ENCODE measurements at regions not wholly inside any gene's neighbourhood (a gene's known extent, or its start where the extent isn't known, plus 50 kb on each side); places are given as distances from the start of the nearest gene placed in this dataset.

- ATAC-seq (replicated peaks in 6 of 8), result no peak
- no peak overlapping the region for H3K4me3 ChIP-seq
- no peak overlapping the region for H3K27ac ChIP-seq
- in situ Hi-C loops (cut with MboI; ENCODE audit: low pct_unique_long_range_greater_than_20kb in 2 of 9, low sequenced_read_pairs in 9 of 9, unreplicated experiment in 9 of 9), result no loop called here
- no peaks in the 10 kb centered on the region for H3K4me1 ChIP-seq (replicated peaks in 1 of 2)
- 51 to 100% (median 88%) methylated on average over 1 to 2 of the region's 2 CpGs for WGBS, 10 experiments
Observed at GRCh38 chr2:57864926-57865325, 181.7 kb upstream of the VRK2 start.

- H3K27ac ChIP-seq, result no peak overlapping the region
- H3K4me1 ChIP-seq (replicated peaks in 1 of 2), result no peaks in the 10 kb centered on the region
- 20 to 94% (median 80%) methylated on average over 1 to 3 of the region's 3 CpGs; no CpG with 5 or more reads in 1 of the 10 experiments for WGBS, 10 experiments
- no peak for ATAC-seq (replicated peaks in 6 of 8)
- H3K4me3 ChIP-seq, result no peak overlapping the region
- in situ Hi-C loops (cut with MboI; ENCODE audit: low pct_unique_long_range_greater_than_20kb in 2 of 9, low sequenced_read_pairs in 9 of 9, unreplicated experiment in 9 of 9), result no loop called here
Observed at GRCh38 chr2:57867730-57868129, 178.9 kb upstream of the VRK2 start.

GRCh38 chr2:57868619-57869139, 177.9 kb upstream of the VRK2 start:
- in situ Hi-C loops (cut with MboI; ENCODE audit: low pct_unique_long_range_greater_than_20kb in 2 of 9, low sequenced_read_pairs in 9 of 9, unreplicated experiment in 9 of 9), result no loop called here
- H3K4me3 ChIP-seq, result no peak overlapping the region
- H3K4me1 ChIP-seq (replicated peaks in 1 of 2), result no peaks in the 10 kb centered on the region
- no peak overlapping the region for H3K27ac ChIP-seq
- ATAC-seq (replicated peaks in 6 of 8), result no peak

GRCh38 chr2:57869758-57870344, 176.8 kb upstream of the VRK2 start:
- in situ Hi-C loops (cut with MboI; ENCODE audit: low pct_unique_long_range_greater_than_20kb in 2 of 9, low sequenced_read_pairs in 9 of 9, unreplicated experiment in 9 of 9), result no loop called here
- no peak overlapping the region for H3K4me3 ChIP-seq
- H3K27ac ChIP-seq, result no peak overlapping the region
- no peaks in the 10 kb centered on the region for H3K4me1 ChIP-seq (replicated peaks in 1 of 2)
- no peak for ATAC-seq (replicated peaks in 6 of 8)
- WGBS, 10 experiments, result 68 to 93% (median 86%) methylated on average over 3 to 12 of the region's 12 CpGs

GRCh38 chr2:57876313-57876712, 170.3 kb upstream of the VRK2 start:
- ATAC-seq (replicated peaks in 6 of 8), result no peak
- in situ Hi-C loops (cut with MboI; ENCODE audit: low pct_unique_long_range_greater_than_20kb in 2 of 9, low sequenced_read_pairs in 9 of 9, unreplicated experiment in 9 of 9), result loop anchor here in 1 of 9 experiments (25.0 kb wide), 1 partner anchor 89 kb away; no protein-coding TSS in a partner anchor
- Histone ChIP-seq H3K4me3 (no peak overlapping the region), H3K4me1 (replicated peaks in 1 of 2) (peaks cover 9 to 47% of the 10 kb centered on the region in 2 donors), H3K27ac (no peak overlapping the region)

GRCh38 chr2:57877811-57878170, 168.8 kb upstream of the VRK2 start:
- Histone ChIP-seq H3K4me3 (no peak overlapping the region), H3K27ac (peak overlapping the region in 1 of 2 donors; percentile 58), H3K4me1 (replicated peaks in 1 of 2) (peaks cover 15 to 58% of the 10 kb centered on the region in 2 donors)
- no peak for ATAC-seq (replicated peaks in 6 of 8)
- in situ Hi-C loops (cut with MboI; ENCODE audit: low pct_unique_long_range_greater_than_20kb in 2 of 9, low sequenced_read_pairs in 9 of 9, unreplicated experiment in 9 of 9), result loop anchor here in 1 of 9 experiments (25.0 kb wide), 1 partner anchor 90 kb away; no protein-coding TSS in a partner anchor

- in situ Hi-C loops (cut with MboI; ENCODE audit: low pct_unique_long_range_greater_than_20kb in 2 of 9, low sequenced_read_pairs in 9 of 9, unreplicated experiment in 9 of 9), result loop anchor here in 1 of 9 experiments (25.0 kb wide), 1 partner anchor 91 kb away; no protein-coding TSS in a partner anchor
- H3K4me1 ChIP-seq (replicated peaks in 1 of 2), result peaks cover 15 to 58% of the 10 kb centered on the region in 2 donors
- ATAC-seq (replicated peaks in 6 of 8), result peak in 5 of 8 experiments; percentile 77 to 91 (median 89)
- WGBS, 10 experiments, result 45 to 83% (median 61%) methylated on average over 2 to 11 of the region's 11 CpGs; no CpG with 5 or more reads in 1 of the 10 experiments
- no peak overlapping the region for H3K4me3 ChIP-seq
- H3K27ac ChIP-seq, result no peak overlapping the region
Observed at GRCh38 chr2:57878171-57878865, 168.3 kb upstream of the VRK2 start.

- 13 to 100% (median 87%) methylated on average over 1 to 2 of the region's 2 CpGs; no CpG with 5 or more reads in 3 of the 10 experiments for whole genome bisulfite sequencing, 10 experiments
- H3K4me1 ChIP-seq (replicated peaks in 1 of 2), result peaks cover 15 to 58% of the 10 kb centered on the region in 2 donors
- ATAC-seq (replicated peaks in 6 of 8), result no peak
- H3K4me3 ChIP-seq, result no peak overlapping the region
- in situ Hi-C loops (cut with MboI; ENCODE audit: low pct_unique_long_range_greater_than_20kb in 2 of 9, low sequenced_read_pairs in 9 of 9, unreplicated experiment in 9 of 9), result loop anchor here in 1 of 9 experiments (25.0 kb wide), 1 partner anchor 92 kb away; no protein-coding TSS in a partner anchor
- no peak overlapping the region for H3K27ac ChIP-seq
Observed at GRCh38 chr2:57878866-57879210, 167.8 kb upstream of the VRK2 start.

- H3K4me1 ChIP-seq (replicated peaks in 1 of 2), result peaks cover 15 to 62% of the 10 kb centered on the region in 2 donors
- in situ Hi-C loops (cut with MboI; ENCODE audit: low pct_unique_long_range_greater_than_20kb in 2 of 9, low sequenced_read_pairs in 9 of 9, unreplicated experiment in 9 of 9), result loop anchor here in 1 of 9 experiments (25.0 kb wide), 1 partner anchor 93 kb away; no protein-coding TSS in a partner anchor
- 39 to 98% (median 82%) methylated on average over 2 to 4 of the region's 4 CpGs for WGBS, 10 experiments
- no peak overlapping the region for H3K27ac ChIP-seq
- no peak overlapping the region for H3K4me3 ChIP-seq
- no peak for ATAC-seq (replicated peaks in 6 of 8)
Observed at GRCh38 chr2:57880446-57880845, 166.2 kb upstream of the VRK2 start.

- Histone ChIP-seq H3K4me1 (replicated peaks in 1 of 2) (peaks cover 20 to 67% of the 10 kb centered on the region in 2 donors), H3K4me3 (no peak overlapping the region), H3K27ac (no peak overlapping the region)
- peak in 3 of 8 experiments; percentile 25 to 72 (median 34) for ATAC-seq (replicated peaks in 6 of 8)
- WGBS, 10 experiments, result 56 to 100% (median 85%) methylated on average over 1 to 5 of the region's 5 CpGs
- in situ Hi-C loops (cut with MboI; ENCODE audit: low pct_unique_long_range_greater_than_20kb in 2 of 9, low sequenced_read_pairs in 9 of 9, unreplicated experiment in 9 of 9), result loop anchor here in 1 of 9 experiments (25.0 kb wide), 1 partner anchor 94 kb away; no protein-coding TSS in a partner anchor
Observed at GRCh38 chr2:57880967-57881366, 165.6 kb upstream of the VRK2 start.

- ATAC-seq (replicated peaks in 6 of 8), result peak in 1 of 8 experiments; percentile 76
- 18 to 79% (median 65%) methylated on average over 1 to 8 of the region's 8 CpGs for WGBS, 10 experiments
- no peak overlapping the region for H3K4me3 ChIP-seq
- in situ Hi-C loops (cut with MboI; ENCODE audit: low pct_unique_long_range_greater_than_20kb in 2 of 9, low sequenced_read_pairs in 9 of 9, unreplicated experiment in 9 of 9), result loop anchor here in 1 of 9 experiments (25.0 kb wide), 1 partner anchor 95 kb away; no protein-coding TSS in a partner anchor
- no peak overlapping the region for H3K27ac ChIP-seq
- peaks cover 25 to 67% of the 10 kb centered on the region in 2 donors for H3K4me1 ChIP-seq (replicated peaks in 1 of 2)
Observed at GRCh38 chr2:57881998-57882888, 164.4 kb upstream of the VRK2 start.

- no peak overlapping the region for H3K27ac ChIP-seq
- in situ Hi-C loops (cut with MboI; ENCODE audit: low pct_unique_long_range_greater_than_20kb in 2 of 9, low sequenced_read_pairs in 9 of 9, unreplicated experiment in 9 of 9), result loop anchor here in 1 of 9 experiments (25.0 kb wide), 1 partner anchor 96 kb away; no protein-coding TSS in a partner anchor
- 40 to 100% (median 92%) methylated on average over 1 to 5 of the region's 5 CpGs for WGBS, 10 experiments
- H3K4me1 ChIP-seq (replicated peaks in 1 of 2), result peaks cover 25 to 60% of the 10 kb centered on the region in 2 donors
- H3K4me3 ChIP-seq, result no peak overlapping the region
- ATAC-seq (replicated peaks in 6 of 8), result no peak
Observed at GRCh38 chr2:57882895-57883515, 163.6 kb upstream of the VRK2 start.
